ENCODE measurements at regions not wholly inside any gene's neighbourhood (a gene's known extent, or its start where the extent isn't known, plus 50 kb on each side); places are given as distances from the start of the nearest gene placed in this dataset.
"Not testable (repeated sequence)": the region's sequence is repeated elsewhere in the genome, so short reads cannot be mapped to it uniquely, and the experiment has no call there.

- DNase-seq (ENCODE audit: low read depth in 3 of 3): no peak
These were observed 404.7 kb upstream of the FAM98A start for GRCh38 chr2:34003795-34004194.

DNA sequence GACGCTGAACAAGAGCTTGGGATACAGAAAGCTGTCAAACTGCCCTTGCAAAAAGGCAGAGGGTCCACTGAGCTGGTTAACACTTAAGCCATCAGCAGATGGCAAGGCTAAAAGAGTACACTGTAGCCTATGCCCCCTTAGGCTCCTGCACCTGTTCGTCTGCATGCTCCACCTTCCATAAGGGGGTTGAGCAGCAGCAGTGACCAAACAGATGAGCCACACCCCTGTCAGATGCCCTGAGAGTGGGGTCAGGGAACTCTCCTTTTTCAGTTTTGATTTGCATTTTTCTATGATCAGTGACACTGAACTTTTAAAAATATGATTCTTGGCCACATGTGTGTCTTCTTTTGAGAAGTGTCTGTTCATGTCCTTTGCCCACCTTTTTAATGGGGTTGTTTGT is 402.5 kb upstream of the FAM98A start:
- no peak for DNase-seq (ENCODE audit: low read depth in 3 of 3)

GRCh38 chr2:33984131-33984530 is 385.0 kb upstream of the FAM98A start:
- no peak for DNase-seq (ENCODE audit: low read depth in 3 of 3)

DNA sequence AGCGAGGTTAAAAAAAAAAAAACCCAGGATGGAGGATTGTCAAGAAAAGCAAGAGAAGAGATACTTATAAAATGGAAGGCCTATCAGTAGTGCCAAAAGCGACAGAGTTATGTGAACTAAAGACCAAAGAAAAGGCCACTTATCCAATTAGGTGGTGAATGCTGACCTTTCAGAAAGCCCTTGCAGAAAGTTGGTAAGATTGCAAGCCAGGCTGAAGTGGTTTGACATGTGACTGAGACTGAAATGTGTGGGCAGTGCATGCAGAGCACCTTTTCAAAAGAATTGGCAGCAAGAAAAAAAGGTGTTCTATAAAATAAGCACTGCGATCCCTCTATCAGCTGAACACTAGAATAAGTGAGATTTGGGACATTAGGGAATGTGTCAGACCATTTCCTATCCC is 379.4 kb upstream of the FAM98A start:
- DNase-seq (ENCODE audit: low read depth in 3 of 3): no peak

GRCh38 chr2:33975498-33975897 is 376.4 kb upstream of the FAM98A start:
- DNase-seq (ENCODE audit: low read depth in 3 of 3): no peak

DNA sequence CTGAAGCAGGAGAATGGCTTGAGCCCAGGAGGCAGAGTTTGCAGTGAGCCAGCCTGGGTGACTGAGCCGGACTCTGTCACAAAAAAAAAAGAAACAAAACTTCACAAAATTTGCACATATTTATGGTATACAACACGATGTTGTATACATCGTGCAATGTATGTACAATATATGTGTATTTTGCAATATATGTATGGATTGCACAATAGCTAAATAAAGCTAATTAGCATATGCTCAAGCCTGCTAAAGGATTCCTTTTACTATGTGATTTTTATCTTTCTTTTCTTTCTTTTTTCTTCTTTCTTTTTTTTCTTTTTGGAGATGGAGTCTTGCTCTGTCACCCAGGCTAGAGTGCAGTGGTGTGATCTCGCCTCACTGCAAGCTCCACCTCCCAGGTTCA is 368.0 kb upstream of the FAM98A start:
- DNase-seq (ENCODE audit: low read depth in 3 of 3): no peak

- DNase-seq (ENCODE audit: low read depth in 3 of 3): no peak
These were observed 359.5 kb upstream of the FAM98A start for GRCh38 chr2:33958591-33958990.

GRCh38 chr2:33949371-33949770 is 350.3 kb upstream of the FAM98A start:
- no peak for DNase-seq (ENCODE audit: low read depth in 3 of 3)

DNA sequence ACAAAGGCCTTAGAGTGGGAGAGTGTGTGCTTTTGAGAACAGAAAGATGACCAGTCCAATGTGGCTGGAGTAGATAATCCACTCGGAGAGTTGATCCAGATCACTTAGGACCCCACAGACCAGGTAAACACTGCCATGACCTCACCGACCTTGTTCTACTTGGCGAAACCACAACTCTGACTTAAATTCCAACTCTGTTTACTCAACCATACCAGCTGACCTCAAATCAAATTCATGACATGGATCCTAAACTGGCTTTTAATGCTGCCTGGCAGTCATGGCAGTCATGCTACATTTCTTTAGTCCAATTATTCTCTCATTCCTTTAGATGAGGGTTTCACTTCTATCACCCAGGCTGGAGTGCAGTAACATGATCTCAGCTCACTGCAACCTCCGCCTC is 347.1 kb upstream of the FAM98A start:
- DNase-seq (ENCODE audit: low read depth in 3 of 3): no peak

- no peak for DNase-seq (ENCODE audit: low read depth in 3 of 3)
These were observed 334.1 kb upstream of the FAM98A start for GRCh38 chr2:33933203-33933602.

DNA sequence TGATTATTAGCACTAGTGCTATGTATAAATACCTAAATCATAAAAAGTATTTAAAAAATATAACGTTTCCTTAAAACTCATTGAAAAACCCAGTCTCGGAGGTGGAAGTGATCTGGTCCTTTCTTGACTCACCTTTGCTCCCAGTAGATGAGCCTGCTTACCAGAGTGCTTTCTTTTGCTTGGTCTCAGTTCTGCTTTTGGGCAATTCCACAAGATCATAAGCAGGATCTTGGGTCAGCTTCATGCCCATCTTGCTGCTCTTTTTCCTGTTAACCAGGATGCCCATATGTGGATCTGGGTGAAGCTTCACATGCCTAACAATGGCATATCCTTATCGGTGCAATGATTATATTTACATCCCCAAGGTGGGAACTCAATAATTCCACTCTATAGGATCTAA is 332.1 kb upstream of the FAM98A start:
- no peak for DNase-seq (ENCODE audit: low read depth in 3 of 3)

GRCh38 chr2:33929467-33929866 is 330.4 kb upstream of the FAM98A start:
- no peak for DNase-seq (ENCODE audit: low read depth in 3 of 3)

DNA sequence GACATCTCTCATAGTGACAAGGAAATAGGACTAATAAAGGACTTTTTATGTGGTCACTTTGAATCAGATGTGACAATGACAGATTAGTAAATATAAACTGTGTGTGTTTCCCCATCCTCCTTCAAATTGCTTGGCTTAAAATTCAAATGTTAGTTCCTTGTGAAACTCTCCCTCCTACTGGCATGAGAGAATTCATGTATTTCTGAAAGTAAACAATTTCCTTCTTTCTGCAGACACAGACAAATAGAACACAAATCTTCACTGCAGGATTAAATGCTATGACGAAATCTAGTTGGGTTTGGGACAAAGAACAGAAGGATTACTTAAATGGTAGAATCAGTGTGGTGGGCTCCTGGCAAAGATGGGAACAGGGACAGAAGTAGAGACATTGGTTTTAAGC is 328.7 kb upstream of the FAM98A start:
- no peak for DNase-seq (ENCODE audit: low read depth in 3 of 3)

- no peak for DNase-seq (ENCODE audit: low read depth in 3 of 3)
These were observed 326.2 kb upstream of the FAM98A start for GRCh38 chr2:33925311-33925710.

DNA sequence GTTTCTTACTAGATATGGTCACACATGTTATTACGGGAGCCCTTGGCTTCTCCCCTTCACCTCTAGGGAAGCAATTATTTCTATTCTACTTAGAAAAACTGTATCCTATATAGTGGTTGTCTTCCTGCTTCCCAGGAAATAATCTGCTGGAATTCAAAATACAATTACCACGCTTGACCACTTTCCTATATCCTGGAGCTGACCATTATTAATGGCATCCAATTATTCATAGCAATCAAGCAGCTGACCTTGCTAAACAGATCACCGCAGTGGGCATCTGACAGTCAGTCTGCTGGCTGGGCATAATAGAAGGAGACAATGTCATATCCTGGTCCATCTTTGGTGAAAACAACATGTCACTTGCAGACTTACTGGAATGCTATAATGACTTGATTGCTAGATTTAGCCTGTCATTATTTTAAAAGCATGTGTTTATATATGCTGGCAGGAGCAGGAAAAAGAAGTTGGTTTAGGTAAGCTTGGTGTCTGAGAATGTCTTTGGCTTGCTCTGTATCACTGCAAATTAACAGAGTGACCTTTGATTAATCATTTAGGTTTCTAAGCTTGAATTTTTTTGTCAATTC is 325.6 kb upstream of the FAM98A start:
- DNase-seq (ENCODE audit: low read depth in 3 of 3): no peak

GRCh38 chr2:33917252-33917651 is 318.2 kb upstream of the FAM98A start:
- DNase-seq (ENCODE audit: low read depth in 3 of 3): no peak

GRCh38 chr2:33913071-33913616 is 314.0 kb upstream of the FAM98A start:
- DNase-seq (ENCODE audit: low read depth in 3 of 3): no peak

DNA sequence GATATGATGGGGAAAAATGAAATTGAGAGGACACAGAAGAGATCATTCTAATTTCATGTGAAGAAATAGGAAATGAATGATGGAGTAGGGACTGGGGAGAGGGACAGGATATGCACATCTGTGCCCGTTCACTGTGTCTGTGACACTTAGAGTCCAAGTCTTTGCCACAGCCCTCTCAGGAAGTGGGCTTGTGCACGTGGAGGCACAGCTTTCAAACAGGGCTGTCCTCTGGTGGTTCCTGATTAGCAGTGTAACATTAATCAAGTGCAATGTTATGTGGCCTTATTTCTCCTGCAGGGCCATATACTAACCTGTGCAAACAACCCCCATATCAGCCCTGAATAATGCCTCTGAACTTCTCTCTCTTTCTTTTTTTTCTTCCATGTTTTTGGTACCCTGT is 312.2 kb upstream of the FAM98A start:
- no peak for DNase-seq (ENCODE audit: low read depth in 3 of 3)

DNA sequence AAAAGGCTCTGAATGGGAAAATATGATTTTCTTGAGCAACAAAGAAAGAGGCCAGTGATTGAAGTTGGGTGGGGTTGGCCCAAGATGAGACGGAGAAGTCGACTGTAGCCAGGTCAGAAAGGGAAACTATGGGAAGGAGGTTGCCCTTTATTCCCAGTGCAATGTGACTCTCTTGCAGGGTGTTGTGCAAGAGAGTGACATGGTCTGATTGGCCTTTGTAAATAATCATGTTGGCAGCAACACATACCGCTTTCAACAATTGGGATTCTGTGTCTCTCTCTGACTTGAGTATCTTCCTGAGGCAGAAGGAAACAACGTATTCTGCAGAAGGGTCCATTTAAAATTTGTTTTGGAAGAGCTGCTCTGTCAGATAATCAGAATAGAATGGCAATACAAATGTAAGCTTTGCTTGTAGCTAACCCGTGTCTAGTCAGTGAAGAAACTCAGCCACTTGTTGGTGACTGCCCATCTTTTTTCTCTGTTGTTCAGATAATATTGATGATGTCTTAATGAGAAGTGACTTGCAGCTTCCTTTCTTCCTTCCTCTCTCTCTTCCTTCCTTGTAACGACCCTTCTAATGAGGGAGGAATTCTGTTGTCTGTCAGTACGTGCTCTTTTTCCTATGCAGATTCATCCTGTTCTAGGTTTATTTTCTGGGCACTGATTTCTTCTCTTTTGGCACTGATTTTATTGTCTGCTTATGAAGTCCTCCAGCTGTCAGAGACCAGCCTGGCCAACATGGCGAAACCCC is 311.0 kb upstream of the FAM98A start:
- DNase-seq (ENCODE audit: low read depth in 3 of 3): no peak

- DNase-seq (ENCODE audit: low read depth in 3 of 3): no peak
These were observed 308.8 kb upstream of the FAM98A start for GRCh38 chr2:33907866-33908265.

DNA sequence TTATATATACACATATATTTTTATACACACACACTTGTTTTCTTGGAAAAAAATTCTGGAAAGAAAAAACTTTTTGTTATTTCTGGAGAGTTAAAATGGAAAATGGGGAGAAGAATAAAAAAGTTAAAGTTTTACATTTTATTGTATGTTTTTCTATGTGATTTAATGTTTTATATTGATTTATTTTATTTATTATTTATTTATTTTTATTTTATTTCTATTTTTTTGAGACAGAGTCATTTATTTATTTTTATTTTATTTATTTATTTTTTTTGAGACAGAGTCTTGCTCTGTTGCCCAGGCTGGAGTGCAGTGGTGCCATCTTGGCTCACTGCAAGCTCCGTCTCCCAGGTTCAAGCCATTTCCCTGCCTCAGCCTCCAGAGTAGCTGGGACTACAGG is 307.0 kb upstream of the FAM98A start:
- DNase-seq (ENCODE audit: low read depth in 3 of 3): not testable (repeated sequence)

GRCh38 chr2:33904801-33905200 is 305.7 kb upstream of the FAM98A start:
- no peak for DNase-seq (ENCODE audit: low read depth in 3 of 3)

DNA sequence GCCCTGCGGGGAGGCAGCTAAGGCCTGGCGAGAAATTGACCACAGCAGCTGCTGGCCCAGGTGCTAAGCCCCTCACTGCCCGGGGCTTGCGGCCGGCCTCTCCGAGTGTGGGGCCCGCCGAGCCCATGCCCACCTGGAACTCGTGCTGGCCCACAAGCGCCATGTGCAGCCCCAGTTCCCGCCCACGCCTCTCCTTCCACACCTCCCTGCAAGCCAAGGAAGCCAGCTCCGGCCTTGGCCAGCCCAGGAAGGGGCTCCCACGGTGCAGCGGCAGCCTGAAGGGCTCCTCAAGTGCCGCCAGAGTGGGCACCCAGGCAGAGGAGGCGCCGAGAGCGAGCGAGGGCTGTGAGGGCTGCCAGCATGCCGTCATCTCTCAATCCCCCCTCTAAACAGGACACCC is 304.6 kb upstream of the FAM98A start:
- DNase-seq (ENCODE audit: low read depth in 3 of 3): no peak

DNA sequence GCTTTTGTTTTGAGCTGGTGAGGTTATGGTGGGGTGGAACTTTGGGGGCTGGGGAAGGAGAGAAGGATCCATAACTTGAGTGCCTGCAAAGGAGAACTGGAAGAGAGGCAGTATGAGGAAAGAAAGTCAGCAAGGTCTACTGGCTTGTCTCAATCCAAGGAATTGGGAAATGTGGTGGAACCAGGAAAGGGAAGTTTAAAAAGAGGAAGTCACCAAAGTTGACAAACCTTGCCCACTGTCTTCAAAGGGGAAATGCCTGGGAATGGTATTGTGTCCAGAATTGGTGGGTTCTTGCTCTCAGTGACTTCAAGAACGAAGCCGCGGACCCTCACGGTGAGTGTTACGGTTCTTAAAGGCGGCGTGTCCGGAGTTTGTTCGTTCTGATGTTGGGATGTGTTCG is 304.1 kb upstream of the FAM98A start:
- no peak for DNase-seq (ENCODE audit: low read depth in 3 of 3)

All from stimulated activated CD4-positive, alpha-beta T cell treated with anti-CD3 and anti-CD28 coated beads, TNF-alpha, amount 100 ng/mL, for 24 hours (primary cell).